HG03103 (cell line): ENCODE measurements at regions not wholly inside any gene's neighbourhood (a gene's known extent, or its start where the extent isn't known, plus 50 kb on each side); places are given as distances from the start of the nearest gene placed in this dataset.
"Not testable (repeated sequence)": the region's sequence is repeated elsewhere in the genome, so short reads cannot be mapped to it uniquely, and the experiment has no call there.

Experiments
- ATAC-seq: cut with Tn5 transposase; IDR thresholded peaks from one replicate; pipeline ENCODE4 v1.9.1; 2021; ENCODE audit warnings: low read depth; ENCODE audit not compliant: unreplicated experiment

DNA sequence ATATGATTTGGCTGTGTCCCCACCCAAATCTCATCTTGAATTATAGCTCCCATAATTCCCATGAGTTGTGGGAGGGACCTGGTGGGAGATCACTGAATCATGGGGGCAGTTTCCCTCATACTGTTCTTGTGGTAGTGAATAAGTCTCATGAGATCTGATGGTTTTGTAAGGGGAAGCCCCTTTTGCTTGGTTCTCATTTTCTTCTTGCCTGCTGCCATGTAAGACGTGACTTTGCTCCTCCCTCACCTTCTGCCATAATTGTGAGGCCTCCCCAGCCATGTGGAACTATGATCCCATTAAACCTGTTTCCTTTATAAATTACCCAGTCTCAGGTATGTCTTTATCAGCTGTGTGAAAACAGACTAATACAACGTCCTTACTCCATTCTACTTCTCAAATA lies 108.5 kb upstream of the SCAF8 start:
- ATAC-seq: not testable (repeated sequence)

DNA sequence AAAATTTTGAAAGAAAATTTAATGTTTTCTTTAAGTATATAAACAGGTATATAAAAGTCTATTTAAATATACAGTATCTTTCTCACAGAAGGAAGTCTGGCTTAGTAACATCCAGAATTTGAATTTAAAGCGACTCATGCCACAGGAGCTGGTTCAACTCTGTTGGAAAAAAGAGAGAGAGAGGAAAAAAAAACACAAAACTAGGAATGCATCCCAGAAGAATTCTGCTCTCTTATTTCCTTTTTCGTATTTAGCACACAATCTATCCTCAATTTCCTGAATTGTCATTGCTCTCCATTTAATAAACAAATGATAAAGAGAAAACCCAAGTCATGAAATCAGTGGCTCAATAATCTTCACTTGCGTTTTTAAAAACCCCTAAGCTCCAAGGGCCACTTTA lies 107.5 kb upstream of the SCAF8 start:
- ATAC-seq: no peak

GRCh38 chr6:154629127-154629526 lies 104.1 kb upstream of the SCAF8 start:
- ATAC-seq: no peak

DNA sequence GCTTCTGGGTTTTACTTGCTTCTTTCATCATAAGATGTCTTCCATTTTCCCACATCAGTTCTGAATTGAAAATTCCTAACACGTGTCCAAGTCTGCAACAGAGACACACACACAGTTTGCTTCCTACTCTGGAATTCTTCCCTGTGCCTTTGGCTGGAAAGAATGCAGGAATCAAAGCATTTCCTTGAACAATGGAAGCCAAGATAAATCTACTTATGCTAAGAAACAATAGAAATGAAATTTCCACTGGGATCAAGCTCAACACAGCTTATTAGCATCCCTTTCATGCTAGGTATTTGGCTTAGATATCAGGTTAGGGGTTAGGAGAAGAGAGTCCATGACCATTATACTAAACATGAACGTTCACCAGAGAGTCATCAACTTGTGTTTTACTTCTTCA lies 101.1 kb upstream of the SCAF8 start:
- ATAC-seq: no peak

GRCh38 chr6:154637392-154637791 lies 95.8 kb upstream of the SCAF8 start:
- no peak for ATAC-seq

GRCh38 chr6:154638369-154638768 lies 94.8 kb upstream of the SCAF8 start:
- no peak for ATAC-seq

- not testable (repeated sequence) for ATAC-seq
These were observed 94.0 kb upstream of the SCAF8 start for GRCh38 chr6:154639196-154639595.

DNA sequence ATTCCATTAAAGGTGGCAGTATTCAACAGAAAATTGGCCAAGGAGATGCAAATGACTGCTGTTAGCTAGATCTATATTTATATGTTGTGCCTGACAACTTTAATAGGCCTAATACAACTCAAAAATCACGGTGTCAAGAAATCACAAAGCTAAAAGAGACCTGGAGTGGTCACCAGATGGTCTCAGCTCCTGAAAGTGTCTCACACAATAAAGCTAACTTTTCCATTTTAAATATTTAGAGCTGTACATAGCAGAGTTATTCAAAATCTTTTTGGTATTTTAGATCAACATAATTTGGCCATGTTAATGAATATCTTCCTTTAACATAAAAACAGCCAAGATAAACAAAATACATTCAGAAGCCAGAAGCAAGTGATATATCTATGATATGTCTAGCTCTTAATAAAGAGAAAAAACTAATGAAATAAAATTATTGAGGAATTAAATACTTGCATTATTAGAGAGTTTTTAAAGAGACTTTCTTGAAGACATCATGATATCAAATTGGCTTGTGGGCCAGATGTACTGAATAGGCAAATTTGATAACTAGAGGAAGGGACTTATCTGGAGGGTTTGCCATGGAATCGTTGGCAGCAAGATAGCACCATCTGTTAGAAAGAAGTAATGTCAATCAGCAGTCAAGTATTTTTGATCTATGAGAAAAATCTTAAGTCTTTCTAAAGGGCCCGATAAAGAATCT lies 84.9 kb upstream of the SCAF8 start:
- ATAC-seq: no peak

DNA sequence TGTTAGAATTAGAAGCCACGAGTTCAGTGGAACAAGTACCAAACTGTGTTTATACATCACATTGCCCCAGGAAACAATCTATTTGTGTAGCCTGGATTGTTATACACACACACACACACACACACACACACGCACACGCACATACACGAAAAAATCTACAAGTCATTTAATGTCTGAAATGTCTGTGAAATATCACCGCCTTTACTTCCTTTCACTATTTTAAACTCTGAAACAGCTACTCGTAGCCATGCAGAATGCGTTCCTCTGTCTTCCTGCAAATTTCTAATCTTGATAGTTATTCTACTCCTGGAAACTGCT lies 84.4 kb upstream of the SCAF8 start:
- no peak for ATAC-seq

- ATAC-seq: no peak
These were observed 83.5 kb upstream of the SCAF8 start for GRCh38 chr6:154649721-154650120.

DNA sequence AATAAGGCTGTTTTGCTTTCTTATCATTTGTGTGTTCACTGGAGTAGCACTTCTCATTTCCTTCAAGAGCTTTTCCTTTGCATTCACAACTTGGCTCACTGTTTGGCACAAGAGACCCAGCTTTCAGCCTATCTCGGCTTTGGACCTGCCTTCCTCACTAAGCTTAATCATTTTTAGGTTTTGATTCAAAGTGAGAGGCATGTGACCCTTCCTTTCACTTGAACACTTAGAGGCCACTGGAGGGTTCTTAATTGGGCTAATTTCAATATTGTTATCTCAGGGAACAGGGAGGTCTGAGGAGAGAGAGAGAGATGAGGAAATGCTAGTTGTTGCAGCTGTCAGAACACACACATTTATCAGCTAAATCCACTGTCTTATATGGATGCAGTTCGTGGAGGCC lies 82.9 kb upstream of the SCAF8 start:
- no peak for ATAC-seq

GRCh38 chr6:154651656-154652055 lies 81.6 kb upstream of the SCAF8 start:
- no peak for ATAC-seq

DNA sequence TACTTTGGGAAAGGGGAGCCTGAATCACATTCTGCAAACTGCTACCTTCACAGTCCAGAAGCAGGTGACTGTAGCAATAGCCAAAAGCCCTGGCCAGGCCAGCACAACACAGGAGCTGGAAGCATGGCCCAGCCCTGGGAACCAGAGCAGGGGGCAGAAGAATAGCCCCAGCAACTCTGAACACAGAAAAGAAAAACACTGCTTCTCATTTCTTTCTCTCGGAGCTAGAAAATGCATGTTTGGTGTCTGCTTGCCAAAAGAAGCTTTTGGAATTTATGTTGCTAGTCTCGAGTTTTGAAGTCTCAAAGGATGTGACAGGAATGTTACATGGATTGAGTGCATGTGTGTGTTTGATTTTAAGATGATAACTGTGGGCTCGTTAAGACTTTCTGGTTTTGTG lies 79.8 kb upstream of the SCAF8 start:
- ATAC-seq: no peak

- no peak for ATAC-seq
These were observed 79.4 kb upstream of the SCAF8 start for GRCh38 chr6:154653853-154654252.

- no peak for ATAC-seq
These were observed 76.6 kb upstream of the SCAF8 start for GRCh38 chr6:154656660-154657059.

GRCh38 chr6:154661768-154662167 lies 71.4 kb upstream of the SCAF8 start:
- ATAC-seq: no peak

- ATAC-seq: no peak
These were observed 68.9 kb upstream of the SCAF8 start for GRCh38 chr6:154664287-154664686.

GRCh38 chr6:154668156-154668555 lies 65.1 kb upstream of the SCAF8 start:
- ATAC-seq: no peak

DNA sequence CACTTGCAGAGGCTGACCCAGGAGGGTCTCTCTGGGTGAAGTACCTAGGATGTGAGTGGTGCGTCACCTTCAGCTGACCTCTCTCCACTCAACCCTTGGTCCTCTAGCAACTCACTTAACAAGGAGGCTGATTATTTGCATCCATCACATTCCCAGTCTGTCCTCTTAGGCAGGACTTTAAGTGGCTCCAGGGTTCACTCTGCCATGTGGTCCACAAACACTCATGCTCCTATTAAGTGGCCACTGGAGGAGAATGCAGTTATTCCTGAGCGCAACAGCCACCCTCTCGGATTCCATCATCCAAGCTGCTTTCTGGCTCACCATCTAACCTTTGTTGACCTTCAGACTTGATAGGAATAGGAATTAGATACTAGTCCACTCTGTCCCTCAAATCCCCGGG lies 61.1 kb upstream of the SCAF8 start:
- no peak for ATAC-seq

- no peak for ATAC-seq
These were observed 59.3 kb upstream of the SCAF8 start for GRCh38 chr6:154673919-154674318.

- peak; percentile 100 for ATAC-seq
These were observed 57.6 kb upstream of the SCAF8 start for GRCh38 chr6:154675602-154676088.

DNA sequence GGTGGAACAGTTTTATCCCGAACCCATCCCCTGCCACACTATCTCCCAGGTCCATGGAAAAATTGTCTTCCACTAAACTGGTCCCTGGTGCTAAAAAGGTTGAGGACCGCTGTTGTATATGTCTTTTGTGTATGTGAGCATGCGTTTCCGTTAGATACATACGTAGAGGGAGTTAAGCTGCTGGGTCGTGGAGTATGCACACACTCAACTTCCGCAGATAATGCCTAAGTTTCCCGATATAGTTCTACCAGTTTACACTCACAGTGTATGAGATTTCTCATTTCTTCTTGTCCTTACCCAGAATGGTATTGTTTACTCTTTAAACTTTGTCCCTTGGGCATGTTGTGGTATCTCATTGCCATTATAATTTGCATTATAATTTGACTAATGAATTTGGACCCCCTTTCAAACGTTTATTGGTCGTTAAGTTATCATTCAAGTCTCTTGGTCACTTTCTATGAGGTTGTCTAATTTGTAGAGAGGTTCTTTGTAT lies 50.5 kb upstream of the SCAF8 start:
- ATAC-seq: no peak
